ENCODE measurements at regions not wholly inside any gene's neighbourhood (a gene's known extent, or its start where the extent isn't known, plus 50 kb on each side); places are given as distances from the start of the nearest gene placed in this dataset.
"Not testable (repeated sequence)": the region's sequence is repeated elsewhere in the genome, so short reads cannot be mapped to it uniquely, and the experiment has no call there.

GRCh38 chr2:83386549-83386948 lies 1072.5 kb downstream of the SUCLG1 start:
- no peak for DNase-seq (ENCODE audit: low spot score)

- DNase-seq (ENCODE audit: low spot score): no peak
Observed at GRCh38 chr2:83378921-83379320, 1080.2 kb downstream of the SUCLG1 start.

DNA sequence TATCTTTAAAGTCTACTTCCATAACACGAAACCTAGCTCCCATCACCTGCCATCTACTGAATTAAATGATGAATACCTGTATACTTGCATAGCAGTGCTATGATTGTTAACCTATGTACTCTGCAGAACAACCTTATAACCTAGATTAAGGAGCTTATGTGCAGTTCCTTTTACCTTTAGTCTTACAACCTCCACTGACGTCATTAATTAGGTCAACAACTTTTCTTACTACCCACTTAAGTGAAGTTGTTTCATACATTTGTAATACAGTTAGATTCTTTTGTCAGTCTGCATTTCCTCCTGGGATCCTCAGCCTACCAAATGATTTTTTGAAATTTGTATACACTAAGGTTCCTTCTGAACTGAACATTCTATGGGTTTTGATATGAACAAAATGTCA lies 1082.3 kb downstream of the SUCLG1 start:
- no peak for DNase-seq (ENCODE audit: low spot score)

- DNase-seq (ENCODE audit: low spot score): no peak
Observed at GRCh38 chr2:83370419-83370762, 1088.7 kb downstream of the SUCLG1 start.

- DNase-seq (ENCODE audit: low spot score): no peak
Observed at GRCh38 chr2:83369601-83370418, 1089.3 kb downstream of the SUCLG1 start.

GRCh38 chr2:83368916-83369315 lies 1090.2 kb downstream of the SUCLG1 start:
- DNase-seq (ENCODE audit: low spot score): no peak

DNA sequence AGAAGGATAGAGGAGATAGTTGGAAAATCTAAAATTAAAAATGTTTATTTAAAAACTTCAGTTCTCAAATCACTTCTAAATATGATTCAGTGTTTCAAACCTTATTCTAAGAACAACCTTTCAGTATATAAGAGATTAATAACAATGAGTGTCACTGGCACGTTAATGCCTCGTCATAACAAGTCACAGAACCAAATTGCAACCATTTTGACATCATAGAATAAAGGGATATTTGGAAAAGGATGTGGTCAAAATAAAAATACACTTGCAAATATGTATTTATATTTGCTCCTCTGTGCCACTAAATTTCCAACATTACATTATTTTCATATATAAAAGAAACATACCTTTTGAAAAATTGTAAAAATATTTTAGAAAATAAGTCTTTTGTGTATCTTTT lies 1090.6 kb downstream of the SUCLG1 start:
- no peak for DNase-seq (ENCODE audit: low spot score)

- DNase-seq (ENCODE audit: low spot score): no peak
Observed at GRCh38 chr2:83365476-83365875, 1093.6 kb downstream of the SUCLG1 start.

DNA sequence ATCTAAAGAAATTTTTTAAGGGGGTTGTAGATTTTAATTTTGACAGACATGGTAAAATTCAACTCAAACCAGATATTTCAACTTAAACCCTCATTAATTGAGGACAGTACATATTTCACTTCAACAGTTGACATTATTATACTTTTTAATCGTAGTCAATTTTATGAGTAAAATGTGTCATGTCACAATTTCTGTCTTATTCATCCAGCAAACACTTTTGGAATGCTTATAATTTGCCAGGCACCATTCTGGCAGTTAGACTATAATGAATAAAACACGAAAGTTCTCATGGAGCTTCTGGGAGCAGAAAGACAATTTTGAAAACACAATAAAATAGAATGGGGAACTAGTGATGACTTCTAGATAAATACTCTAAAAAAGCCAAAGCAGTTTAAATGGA lies 1094.8 kb downstream of the SUCLG1 start:
- no peak for DNase-seq (ENCODE audit: low spot score)

- DNase-seq (ENCODE audit: low spot score): not testable (repeated sequence)
Observed at GRCh38 chr2:83363138-83363537, 1095.9 kb downstream of the SUCLG1 start.

DNA sequence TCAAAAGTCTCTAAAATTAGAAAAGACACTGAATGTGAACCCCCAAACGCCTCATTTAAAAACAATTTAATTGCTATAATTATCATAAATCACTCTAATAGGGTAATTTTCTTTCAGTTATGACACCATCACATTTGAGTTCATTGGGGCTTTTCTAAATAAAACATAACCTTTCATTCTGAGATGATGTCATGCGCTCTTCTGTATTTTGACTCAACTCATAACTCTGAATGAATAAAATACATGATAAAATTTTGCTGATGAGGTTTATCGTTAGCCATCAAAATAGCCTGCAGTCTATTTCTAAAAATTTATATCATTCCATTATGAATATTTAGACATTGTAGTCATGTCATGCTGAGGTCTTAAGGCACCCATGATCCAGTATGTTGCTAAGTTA lies 1099.7 kb downstream of the SUCLG1 start:
- no peak for DNase-seq (ENCODE audit: low spot score)

GRCh38 chr2:83342860-83343329 lies 1116.2 kb downstream of the SUCLG1 start:
- DNase-seq (ENCODE audit: low spot score): no peak

GRCh38 chr2:83340424-83340823 lies 1118.7 kb downstream of the SUCLG1 start:
- no peak for DNase-seq (ENCODE audit: low spot score)

- not testable (repeated sequence) for DNase-seq (ENCODE audit: low spot score)
Observed at GRCh38 chr2:83339942-83340341, 1119.1 kb downstream of the SUCLG1 start.

DNA sequence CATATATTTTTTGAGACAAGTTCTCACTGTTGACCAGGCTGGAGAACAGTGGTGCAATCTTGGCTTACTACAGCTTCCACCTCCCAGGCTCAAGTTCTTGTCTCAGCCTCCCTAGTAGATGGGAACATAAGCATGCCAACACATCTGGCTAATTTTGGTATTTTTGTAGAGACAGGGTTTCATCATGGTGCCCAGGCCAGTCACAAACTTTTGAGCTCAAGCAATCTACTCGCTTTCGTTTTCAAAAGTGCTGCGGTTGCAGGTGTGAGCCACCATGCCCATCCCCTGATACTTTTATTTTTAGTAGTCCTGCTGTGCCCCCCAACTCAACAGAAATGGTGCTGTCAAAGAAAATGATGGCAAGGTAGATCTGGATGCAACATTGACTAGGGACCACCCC lies 1127.3 kb downstream of the SUCLG1 start:
- no peak for DNase-seq (ENCODE audit: low spot score)

- no peak for DNase-seq (ENCODE audit: low spot score)
Observed at GRCh38 chr2:83323038-83323437, 1136.0 kb downstream of the SUCLG1 start.

DNA sequence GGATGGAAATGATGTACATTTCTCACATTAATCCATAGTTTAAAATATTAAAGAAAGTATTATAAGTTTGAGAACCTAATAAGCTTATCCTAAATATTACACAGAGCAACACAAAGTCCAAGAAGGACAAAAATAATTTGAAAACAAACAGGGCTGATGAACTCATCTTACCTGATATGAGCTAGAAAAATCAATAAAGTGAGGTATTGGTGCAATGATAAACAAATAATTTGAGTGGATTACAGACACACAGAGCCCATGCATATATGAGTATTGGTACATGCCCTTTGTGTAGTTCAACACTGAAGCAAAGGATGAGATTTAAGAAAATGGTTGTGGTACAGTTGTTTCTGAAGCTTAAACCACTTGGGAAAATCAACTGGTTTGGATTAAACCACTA lies 1139.0 kb downstream of the SUCLG1 start:
- DNase-seq (ENCODE audit: low spot score): no peak

DNA sequence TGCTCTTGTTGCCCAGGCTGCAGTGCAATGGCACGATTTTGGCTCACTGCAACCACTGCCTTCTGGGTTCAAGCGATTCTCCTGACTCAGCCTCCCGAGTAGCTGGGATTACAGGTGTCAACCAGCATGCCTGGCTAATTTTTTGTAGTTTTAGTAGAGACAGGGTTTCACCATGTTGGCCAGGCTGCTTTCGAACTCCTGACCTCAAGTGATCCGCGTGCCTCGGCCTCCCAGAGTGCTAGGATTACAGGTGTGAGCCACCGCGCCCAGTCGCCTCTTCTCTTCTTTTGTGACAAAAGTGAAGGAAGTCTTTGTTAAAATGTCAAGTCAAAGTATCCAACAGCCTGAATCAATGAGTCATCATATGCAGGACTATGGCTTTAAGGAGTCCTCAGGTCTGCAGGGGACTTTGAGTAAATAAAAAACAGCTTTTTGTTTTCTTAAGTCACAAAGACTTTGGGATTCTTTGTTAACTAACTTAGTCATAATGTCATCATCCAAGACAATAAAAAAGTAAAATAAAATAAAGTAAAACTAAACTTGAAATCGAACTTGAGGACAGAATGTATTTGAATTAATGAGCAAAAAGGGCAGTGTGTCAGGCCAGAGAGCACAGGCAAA lies 1153.2 kb downstream of the SUCLG1 start:
- no peak for DNase-seq (ENCODE audit: low spot score)

DNA sequence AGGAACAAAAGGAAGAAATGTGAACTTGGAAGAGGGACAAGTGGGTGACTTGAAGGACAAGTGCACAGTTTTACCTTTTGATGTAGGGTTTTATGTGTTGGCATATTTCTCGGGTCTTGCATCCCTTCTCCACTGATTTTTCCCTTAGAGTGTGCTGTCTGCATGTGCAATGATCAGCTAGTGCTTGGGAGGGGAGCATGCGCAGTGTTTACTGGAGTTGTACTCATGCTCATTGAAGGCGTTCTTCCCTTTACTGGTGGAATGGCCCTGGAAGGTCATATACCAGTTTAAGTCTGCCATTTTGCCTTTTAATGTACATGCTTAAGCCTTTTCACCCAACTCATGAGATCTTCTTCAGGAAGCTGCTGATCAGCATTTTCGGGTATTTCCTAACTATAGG lies 1168.0 kb downstream of the SUCLG1 start:
- no peak for DNase-seq (ENCODE audit: low spot score)

DNA sequence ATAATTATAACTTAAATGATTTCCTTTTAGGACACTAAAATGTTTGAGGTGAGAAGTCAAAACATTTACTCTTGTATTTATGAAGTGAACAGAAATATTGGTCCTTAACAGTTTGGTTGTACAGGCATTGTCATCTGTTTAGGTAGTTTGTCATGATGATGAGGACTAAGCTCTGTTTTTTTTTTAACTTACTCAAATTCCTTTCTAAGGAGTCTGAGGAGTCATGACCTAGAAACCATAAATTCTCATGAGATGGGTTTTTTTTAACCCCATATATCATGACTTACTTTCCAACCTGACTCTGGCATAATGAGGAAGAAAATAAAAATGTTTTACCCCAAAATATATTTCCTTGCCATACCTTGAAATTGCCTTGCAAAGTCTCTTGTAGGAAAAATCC lies 1176.2 kb downstream of the SUCLG1 start:
- no peak for DNase-seq (ENCODE audit: low spot score)

DNA sequence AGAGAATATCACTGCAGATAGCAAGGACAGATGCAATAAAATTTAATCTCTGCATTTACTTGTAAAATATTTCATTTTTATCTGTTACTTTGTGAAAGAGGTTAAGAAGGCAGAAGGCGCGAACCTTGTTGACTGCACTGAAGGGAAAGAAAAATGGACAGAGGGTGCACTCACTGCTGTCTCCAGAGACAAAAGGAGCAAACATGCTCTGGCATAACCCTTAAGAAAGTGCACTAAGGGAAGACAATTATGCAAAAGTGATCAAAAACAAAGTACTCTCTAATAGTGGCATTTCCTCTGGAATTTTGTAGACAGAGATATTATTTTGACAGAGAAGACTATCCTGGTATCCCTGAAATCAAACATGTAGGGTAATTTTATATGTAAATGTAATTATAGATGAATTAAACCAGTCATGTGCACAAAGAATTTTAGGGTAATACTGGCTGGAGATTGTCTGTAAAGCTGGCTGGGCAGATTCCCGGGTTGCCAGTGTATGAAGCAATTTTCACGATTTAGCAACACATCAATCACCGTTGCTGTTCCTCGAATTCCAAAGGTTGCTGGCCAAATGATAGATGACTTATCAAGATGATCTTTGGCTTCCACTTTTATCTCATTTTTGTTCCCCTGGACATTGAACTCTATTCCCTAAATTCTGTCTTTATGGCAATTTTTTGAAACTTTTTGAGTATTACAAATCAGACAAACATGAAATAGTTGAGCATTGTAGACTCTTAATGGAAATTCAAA lies 1176.9 kb downstream of the SUCLG1 start:
- DNase-seq (ENCODE audit: low spot score): no peak

DNA sequence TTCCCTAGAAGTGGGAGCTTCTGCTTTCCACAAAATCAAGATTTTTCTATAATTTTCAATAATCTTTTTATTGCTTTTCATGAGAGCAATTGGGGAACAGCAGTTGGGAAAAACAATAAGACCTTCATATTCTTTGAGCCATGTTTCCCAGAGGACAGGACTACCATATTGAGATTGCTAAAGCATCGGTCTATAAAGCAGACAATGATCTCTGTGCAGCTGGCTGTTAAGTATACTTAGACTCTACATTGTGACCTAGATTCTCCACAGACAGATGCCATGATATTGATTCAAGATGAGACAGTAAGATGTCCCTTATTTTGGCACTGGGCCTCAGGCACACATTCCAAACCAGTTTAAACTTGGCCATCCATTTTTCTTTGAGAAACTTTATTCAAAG lies 1178.7 kb downstream of the SUCLG1 start:
- no peak for DNase-seq (ENCODE audit: low spot score)

GRCh38 chr2:83273322-83273721 lies 1185.8 kb downstream of the SUCLG1 start:
- DNase-seq (ENCODE audit: low spot score): no peak
